HG02885 (cell line): ENCODE measurements at regions not wholly inside any gene's neighbourhood (a gene's known extent, or its start where the extent isn't known, plus 50 kb on each side); places are given as distances from the start of the nearest gene placed in this dataset.
"Not testable (repeated sequence)": the region's sequence is repeated elsewhere in the genome, so short reads cannot be mapped to it uniquely, and the experiment has no call there.

ENCODE experiments used
- ATAC-seq: cut with Tn5 transposase; IDR thresholded peaks from one replicate; pipeline ENCODE4 v1.9.1; 2021; ENCODE audit warnings: mild to moderate bottlenecking; ENCODE audit not compliant: unreplicated experiment, poor library complexity

- no peak for ATAC-seq
These were observed 437.9 kb upstream of the PLXNA2 start for GRCh38 chr1:208681878-208682663.

DNA sequence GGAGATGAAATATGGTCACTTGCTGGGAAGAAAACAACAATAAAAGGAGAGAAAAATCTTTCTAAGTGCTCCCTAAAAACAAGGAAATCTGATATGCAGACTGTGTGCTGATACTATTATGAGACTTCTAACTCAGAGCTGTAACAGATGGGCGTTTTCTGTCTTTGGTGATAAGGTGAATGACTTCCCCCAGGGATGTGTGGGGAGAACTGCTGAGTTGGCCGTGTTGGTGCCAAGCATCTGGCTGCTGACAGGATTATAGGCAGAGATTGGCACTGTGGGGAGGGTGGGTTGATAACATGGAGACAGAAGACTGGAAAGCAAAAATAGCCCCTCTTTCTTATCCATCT, 438.5 kb upstream of the PLXNA2 start:
- ATAC-seq, result no peak

DNA sequence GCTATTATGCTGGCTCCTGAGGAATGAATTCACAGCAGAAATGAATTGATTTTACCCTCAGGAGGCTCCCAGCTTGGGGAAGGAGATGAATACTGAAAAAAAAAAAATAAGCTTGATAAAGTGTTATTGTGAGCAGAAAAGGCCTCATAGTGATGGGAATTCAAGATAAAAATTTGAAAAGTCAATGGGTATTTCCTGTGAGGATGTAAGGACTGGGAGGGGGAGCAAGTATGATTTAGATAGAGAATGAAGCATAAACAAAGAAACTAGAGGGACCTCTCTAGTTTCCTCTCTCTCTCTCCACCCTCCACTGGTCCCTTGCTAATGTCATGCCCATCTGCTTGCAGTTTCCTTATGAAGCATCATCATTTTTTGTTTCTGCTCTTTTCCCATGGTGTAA, 439.0 kb upstream of the PLXNA2 start:
- ATAC-seq, result no peak

GRCh38 chr1:208684192-208684591, 440.0 kb upstream of the PLXNA2 start:
- no peak for ATAC-seq

DNA sequence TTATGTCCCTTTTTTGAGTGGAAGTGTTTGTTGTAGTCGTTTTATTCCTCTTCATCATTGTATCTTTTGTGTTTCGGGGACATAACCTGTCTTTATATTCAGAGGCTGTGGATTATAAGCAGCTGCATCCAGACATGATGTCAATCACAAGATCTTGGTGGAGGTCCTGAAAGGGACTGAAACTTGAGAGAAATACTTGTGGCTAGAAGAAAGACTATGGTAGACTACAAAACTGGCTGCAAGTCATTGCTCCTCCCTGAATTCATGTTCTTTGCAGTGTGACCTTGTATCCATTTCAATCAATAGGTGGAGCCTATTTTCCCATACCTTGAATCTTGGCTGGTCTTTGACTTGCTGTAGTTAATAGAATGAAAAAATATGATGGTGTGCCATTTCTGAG, 442.4 kb upstream of the PLXNA2 start:
- no peak for ATAC-seq

DNA sequence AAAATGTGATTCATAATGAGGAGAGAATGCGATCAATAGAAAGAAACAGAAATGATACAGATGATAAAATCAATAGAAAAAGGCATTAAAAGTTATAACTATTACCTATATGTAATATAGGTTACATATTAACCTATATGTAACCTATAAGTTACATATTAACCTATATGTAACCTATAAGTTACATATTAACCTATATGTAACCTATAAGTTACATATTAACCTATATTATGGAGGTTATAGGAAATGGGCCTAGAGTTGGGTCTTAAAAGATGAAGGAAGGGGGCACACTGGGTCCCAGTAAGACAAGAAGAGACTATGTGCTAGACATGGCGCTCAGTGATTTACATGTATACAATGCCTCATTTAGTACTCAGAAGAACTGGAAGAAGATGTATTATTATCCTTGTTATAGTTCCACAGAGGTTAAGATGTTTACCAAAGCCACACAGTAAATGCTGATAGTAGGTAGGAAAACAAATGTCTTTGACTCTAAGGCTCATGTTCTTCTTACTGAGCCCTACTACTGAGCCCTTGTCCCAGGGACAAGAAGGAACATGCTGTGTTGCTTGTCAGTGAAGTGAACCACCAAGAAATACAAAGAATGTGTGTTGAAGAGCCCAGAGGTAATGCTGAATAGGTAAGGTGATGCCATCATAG, 444.6 kb upstream of the PLXNA2 start:
- no peak for ATAC-seq

- ATAC-seq, result no peak
These were observed 446.8 kb upstream of the PLXNA2 start for GRCh38 chr1:208691012-208691411.

DNA sequence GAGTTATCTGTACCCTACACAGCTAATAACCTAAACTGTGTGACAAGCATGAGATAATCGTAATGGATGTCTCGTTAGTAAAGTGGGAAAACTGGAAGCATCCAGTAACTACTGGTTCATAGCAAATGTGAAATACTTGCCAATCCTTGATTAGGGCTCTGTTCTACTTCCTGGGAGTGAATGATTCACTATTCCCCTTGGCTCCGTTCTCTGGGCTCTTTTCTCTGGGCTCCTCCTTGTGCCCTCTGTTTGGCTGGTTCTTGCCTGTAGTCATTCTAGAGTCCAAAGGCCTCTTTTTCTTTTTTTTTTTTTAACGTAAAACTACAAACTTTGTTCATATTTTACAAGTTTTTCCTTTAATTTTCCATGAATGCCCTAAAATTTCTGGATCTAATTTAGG, 465.8 kb upstream of the PLXNA2 start:
- ATAC-seq, result no peak

GRCh38 chr1:208714323-208714722, 470.1 kb upstream of the PLXNA2 start:
- no peak for ATAC-seq

DNA sequence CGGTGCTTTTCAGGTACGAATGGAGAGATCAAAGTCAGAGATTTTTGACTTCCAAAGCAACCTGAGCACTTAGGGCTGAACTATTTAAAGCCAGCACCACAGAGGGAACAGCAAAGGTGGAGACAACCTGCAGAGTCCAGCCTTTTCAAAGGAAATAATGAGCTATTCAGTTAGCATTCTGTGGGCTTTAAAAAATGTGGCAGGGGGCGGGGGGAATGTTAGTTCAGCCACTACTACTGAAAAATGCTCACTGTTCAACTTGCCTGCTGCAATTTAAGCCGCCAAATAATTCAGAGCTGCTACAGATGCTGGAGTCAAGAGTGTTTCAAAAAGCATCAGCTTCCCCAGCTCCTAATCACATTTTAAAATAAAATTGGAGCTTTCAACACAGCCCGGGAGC, 473.3 kb upstream of the PLXNA2 start:
- no peak for ATAC-seq

DNA sequence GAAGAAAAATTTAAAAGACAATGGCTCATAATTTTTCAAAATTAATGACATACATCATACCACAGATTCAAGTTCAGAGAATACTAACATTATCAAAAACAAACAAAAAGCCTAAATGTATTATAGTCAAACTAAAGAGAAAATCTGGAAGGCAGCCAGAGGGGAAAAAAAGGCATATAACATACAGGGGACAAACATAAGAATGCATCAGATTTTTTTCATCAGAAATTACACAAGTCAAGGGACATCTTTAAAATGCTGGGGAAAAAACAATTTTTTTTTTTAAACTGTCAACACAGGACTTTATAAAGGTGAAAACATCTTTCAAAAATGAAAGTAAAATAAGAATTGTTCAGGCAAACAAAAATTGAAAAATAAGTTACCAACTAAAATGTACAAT, 478.4 kb upstream of the PLXNA2 start:
- ATAC-seq, result no peak

DNA sequence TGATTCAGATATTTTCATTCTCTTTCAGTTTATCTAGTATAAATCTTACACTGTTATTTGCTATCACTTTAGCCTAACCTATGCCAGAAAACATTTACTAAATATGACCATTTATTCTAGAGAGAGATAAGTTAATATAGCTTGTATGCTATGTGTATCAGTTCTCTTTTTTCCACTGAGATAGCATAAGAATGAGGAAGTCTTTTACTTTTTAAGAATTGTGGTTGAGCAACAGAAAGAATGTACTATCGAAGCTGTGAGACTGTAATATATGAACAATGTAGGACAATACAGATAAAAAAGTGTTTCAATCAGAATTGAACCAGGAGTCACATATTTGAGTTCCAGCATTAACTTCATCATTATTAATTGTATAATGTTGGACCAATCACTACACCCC, 479.9 kb upstream of the PLXNA2 start:
- no peak for ATAC-seq

GRCh38 chr1:208728815-208729214, 484.6 kb upstream of the PLXNA2 start:
- no peak for ATAC-seq

GRCh38 chr1:208731981-208732821, 488.0 kb upstream of the PLXNA2 start:
- ATAC-seq, result peak; percentile 89

GRCh38 chr1:208737161-208737560, 493.0 kb upstream of the PLXNA2 start:
- no peak for ATAC-seq

DNA sequence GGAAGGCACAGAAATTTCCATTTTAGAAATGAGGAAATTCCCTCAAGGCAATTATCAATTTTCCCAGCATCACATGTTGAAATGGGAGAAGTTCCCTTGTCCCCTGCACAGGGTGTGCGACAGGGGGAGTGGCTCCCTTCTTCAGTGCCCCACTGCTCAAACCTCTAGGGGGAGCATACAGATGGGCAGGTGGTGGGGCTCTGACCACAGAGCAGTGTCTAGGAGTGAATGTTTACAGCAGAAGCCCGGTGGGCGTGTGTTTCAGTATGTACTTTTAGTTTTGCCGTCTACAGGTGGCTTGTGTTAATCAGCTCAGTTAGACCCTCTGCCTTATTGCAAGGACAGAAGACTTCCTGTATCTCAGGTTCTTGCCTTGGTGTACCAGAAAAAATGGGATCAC, 493.7 kb upstream of the PLXNA2 start:
- ATAC-seq, result peak; percentile 81

DNA sequence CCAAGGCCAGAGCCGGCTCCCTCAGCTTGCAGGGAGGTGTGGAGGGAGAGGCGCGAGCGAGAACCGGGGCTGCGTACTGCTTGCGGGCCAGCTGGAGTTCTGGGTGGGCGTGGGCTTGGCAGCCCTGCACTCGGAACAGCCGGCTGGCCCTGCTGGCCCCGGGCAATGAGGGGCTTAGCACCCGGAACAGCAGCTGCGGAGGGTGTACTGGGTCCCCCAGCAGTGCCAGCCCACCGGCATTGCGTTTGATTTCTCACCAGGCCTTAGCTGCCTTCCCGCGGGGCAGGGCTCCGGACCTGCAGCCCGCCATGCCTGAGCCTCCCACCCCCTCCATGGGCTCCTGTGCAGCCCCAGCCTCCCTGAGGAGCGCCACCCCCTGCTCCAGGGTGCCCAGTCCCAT, 495.5 kb upstream of the PLXNA2 start:
- ATAC-seq, result not testable (repeated sequence)

- no peak for ATAC-seq
These were observed 497.1 kb upstream of the PLXNA2 start for GRCh38 chr1:208741296-208741695.

DNA sequence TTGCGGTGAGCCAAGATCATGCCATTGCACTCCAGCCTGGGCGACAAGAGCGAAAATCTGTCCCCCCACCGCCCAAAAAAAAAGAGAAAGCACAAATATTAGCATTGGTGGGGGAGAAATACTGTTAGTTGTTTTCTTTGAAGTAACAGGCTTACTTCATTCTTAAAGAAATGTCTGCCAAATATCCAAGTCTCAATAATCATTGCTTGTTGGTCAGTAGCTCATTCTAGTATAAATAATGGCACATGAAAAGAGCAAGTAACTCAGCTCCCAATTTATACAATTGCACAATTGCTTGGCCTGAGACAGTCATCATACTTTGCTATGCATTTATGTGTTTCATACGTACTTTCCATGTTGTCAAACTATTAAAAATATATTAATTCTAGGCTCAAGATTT, 499.2 kb upstream of the PLXNA2 start:
- ATAC-seq, result no peak

DNA sequence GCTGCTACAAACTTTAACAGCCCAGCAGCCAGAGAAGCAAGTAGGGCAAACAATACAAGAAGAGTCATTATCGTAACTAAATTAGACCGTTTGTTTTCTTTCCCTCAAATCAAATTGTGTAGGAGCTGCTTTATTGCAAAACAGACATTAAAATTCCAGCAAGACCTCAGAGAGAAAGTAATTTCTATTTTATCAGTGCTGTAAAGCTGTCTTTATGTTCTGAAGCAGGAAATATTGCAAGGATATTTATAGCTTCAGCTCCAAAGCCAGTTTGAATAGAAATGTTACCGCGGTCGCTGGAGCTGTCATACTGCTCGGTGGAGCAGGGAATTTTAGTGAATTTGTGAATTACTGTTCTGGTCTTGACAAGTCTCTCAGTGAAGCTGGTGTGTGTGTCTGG, 503.8 kb upstream of the PLXNA2 start:
- no peak for ATAC-seq
